RPMI7951 (cell line): ENCODE measurements at regions not wholly inside any gene's neighbourhood (a gene's known extent, or its start where the extent isn't known, plus 50 kb on each side); places are given as distances from the start of the nearest gene placed in this dataset.
A peak's percentile ranks its signal among the peaks of the same experiment; 100 is the strongest.

ENCODE experiments used
- DNase-seq: peaks from one replicate; pipeline ENCODE4 v3.0.0-alpha.2; 2012; ENCODE audit warnings: low read depth

- DNase-seq: no peak
These were observed 302.8 kb upstream of the TBC1D5 start for GRCh38 chr3:18044971-18045880.

DNA sequence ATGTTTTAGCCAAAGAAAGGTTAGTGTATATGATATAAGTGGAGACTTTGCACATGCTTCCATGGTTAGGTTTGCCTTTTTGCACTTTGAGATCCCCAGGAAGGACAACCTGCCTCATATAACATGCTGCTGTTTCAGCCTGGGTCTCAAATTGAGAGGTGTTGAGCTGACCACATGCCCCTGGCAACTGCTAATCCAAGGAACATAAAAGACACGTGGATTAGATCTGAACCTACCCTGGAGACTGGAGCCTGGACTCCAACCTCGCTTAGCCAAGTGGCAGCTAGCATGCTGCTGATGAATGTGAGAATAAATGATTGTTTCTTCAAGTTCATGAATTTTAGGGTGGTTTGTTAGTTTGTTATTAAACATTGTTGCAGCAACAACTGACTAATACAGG is 301.8 kb upstream of the TBC1D5 start:
- DNase-seq: no peak

GRCh38 chr3:18036450-18036815 is 294.0 kb upstream of the TBC1D5 start:
- DNase-seq: no peak

DNA sequence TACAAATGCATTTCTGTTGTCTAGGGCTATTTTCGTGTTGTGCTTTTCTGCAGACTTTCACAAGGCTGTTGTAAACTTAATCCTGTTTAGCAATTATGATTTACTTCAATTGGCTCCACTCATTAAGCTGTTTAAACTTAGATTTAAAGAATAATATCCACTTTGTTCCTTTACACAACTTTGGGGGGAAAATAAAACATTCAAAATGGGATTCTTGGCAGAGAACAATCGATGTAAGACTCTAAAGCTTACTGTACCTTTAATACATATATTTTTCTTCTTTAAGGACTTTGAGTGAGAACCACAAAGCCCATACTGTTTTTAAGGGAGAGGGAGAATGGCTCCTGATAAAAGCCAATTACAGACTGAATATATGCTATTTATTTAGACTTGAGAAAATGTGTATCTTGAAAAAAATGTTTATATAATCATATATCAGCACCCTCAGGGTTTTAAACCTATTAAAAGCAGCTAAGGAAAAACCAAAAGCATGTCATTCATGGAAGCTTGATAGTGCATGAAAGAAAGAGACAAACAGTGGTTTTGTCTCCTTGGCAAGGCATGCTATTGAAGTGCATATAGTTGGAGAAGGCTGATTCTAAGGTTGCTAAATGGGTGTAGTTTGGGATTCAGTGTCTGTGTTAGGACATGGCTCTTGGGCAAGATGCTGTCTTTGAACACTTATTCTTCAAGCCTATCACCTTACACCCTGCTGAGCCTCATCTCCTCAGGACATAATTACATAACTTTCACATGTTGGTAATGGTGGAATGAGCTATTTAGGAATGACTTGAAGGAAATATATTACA is 293.4 kb upstream of the TBC1D5 start:
- no peak for DNase-seq

- DNase-seq: no peak
These were observed 291.2 kb upstream of the TBC1D5 start for GRCh38 chr3:18033581-18034108.

DNA sequence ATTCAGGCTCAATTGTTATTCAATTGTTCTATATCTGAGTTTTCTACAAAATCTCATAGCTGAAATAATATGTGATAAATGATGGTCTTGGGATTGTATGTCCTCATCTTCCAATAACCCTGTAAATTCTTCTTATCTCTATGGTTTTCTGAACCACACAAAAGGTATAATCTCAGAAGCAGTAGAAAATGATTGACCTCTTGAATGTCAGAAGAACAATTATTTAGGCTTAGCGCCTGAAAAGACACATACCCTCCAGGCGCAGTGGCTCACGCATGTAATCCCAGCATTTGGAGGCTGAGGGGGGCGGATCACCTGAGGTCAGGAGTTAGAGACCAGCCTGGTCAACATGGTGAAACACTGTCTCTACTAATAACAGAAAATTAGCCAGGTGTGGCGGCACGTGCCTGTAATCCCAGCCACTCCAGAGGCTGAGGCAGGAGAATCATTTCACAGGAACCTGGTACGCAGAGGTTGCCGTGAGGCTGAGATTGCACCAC is 288.0 kb upstream of the TBC1D5 start:
- DNase-seq: no peak

DNA sequence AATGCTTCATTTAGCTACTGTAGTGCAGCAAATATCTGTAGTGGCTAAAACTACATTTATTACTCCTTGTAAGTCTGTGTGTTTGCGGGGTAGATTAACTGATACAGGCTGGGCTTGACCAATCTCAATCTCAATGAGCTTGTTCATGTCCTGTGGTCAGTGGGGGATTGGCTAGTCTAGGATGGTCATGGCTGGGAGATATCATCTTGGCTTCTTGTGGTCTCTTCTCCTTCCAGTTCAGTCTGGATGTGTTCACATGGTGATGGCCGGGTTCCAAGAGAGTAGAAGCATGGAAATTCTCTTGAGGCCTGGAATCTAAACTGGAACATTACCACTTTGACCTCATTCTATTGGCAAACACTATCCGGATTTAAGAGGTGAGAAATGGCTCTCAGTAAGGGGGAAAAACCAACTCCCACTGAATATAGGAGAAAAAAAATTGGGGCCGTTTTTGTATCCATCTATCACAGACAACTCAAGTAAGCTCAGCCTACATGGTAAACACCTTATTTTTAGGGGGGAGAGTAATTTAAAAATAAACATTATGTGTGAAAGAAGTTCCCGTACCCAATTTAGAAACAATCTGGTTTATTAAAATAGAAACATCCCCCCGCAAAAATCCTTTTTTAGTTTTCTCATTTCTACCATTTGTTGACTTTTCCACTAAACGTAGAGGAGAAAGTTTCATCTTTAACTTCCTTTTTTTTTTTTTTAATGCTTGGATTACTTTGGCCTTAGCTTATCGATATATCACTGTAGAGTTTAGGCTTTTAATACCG is 284.9 kb upstream of the TBC1D5 start:
- DNase-seq: peak; percentile 86

- DNase-seq: no peak
These were observed 282.3 kb upstream of the TBC1D5 start for GRCh38 chr3:18024715-18025114.

DNA sequence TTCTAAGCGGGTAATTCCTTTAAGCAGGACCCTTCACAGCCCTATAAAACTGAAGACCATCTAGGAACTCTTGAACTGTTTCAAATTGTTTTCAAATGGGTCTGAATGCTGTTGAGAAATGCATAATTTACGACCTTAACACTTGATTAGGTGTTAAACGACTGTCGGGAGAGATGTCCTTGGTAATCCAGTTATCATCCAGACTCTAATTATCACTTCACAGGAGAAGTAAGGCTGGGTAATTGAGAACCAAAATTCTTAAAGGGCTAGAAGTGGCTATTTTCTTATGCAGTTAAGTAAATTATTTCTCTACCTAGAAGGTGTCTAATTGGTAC is 276.7 kb upstream of the TBC1D5 start:
- no peak for DNase-seq

DNA sequence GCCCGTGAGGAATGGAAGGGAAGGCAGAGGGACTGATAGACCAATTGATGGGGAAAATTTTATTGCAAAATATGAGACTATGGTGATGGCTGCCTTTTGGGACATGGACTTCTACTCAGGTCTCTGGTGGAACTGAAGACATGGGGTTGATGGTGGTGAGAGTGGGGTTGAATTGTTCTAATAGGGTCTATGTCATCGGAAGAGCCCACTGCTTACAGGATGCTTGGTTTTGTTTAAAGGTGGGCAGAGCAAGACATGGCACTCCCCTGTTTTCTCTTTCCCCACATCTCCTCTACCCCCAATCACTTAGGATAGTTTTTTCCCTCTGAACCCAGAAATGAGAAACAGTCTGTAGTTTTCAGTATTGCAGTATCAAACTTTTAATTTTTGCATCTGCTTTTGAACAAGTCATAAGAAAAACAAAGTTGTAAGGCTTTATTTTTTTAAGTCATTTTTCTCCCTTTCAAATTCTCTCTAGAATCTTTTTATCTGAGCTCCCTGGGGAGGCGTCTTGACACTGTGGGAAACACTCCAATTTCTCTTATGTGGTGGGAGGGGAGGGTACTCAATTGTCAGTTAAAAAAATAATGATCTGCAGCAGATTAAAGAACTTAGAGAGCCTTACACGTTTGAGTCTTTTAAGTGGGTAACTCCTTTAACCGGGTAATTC is 276.2 kb upstream of the TBC1D5 start:
- no peak for DNase-seq

DNA sequence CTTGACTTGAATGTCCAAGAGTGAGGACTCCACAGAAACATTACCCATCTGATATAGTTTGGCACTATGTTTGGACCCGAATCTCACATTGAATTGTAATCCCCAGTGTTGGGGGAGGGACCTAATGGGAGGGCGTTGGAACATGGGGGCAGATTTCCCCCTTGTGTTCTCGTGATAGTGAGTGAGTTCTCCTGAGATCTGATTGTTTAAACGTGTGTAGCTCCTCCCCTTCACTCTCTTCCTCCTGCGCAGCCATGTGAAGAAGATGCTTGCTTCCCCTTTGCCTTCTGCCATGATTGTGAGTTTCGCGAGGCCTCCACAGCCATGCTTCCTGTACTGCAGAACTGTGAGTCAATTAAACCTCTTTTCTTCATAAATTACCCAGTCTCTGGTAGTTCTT is 273.9 kb upstream of the TBC1D5 start:
- no peak for DNase-seq

DNA sequence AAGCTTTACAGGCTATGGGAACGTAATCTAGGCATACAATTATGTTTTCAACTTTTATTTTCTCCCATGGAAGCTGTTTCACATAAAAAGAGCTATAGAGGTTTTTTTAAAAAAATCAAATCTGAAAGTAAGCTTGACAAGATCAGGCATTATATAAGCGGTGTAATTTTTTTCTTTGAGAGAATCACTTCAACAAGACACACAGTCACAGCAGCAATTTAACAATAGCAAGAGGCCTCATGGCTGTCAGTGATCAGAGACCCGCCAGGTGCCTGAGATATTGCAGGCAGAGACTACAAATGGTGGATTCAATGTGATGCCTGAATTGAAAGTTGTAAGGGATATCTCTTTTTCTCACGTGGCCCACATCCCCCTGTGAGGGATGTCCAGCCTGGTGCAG is 270.5 kb upstream of the TBC1D5 start:
- no peak for DNase-seq

DNA sequence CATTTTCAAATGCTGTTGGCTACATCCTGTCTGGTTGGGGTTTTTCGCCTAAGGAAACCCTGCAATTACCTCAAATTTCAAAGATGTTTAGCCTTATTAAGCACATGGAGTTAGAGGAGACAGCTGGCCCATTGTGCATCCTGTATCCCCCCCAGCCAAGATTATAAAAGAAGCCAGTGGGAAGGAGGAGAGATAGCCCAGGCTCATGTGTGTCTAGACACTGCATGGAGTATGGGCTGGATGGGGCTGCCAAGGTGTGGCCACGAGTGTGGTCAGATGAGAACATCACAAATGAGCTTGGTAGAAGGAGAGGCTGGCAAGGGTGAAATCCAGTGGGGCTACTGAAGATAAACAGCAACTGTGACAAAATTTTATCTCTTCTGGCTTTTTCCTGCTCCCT is 270.0 kb upstream of the TBC1D5 start:
- DNase-seq: no peak

GRCh38 chr3:18011387-18011786 is 269.0 kb upstream of the TBC1D5 start:
- DNase-seq: no peak

DNA sequence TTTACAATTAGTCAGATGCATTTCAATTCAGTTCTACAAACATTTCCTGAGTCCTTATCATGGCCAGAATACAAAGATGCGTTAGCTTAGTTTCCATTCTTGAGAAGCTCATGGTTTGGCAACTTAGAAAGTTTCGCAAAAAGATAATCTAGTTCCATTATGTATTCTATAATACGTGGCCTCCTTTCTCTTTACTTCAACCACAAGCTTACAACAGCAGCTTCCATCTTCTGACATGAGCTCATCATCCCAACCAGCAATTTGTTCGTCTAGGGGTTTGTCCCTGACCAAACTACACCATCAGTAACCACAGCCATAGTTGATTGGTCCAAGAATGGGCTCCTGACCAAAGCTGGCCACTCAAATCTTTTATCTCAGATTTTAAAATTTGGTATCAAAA is 267.6 kb upstream of the TBC1D5 start:
- DNase-seq: no peak

DNA sequence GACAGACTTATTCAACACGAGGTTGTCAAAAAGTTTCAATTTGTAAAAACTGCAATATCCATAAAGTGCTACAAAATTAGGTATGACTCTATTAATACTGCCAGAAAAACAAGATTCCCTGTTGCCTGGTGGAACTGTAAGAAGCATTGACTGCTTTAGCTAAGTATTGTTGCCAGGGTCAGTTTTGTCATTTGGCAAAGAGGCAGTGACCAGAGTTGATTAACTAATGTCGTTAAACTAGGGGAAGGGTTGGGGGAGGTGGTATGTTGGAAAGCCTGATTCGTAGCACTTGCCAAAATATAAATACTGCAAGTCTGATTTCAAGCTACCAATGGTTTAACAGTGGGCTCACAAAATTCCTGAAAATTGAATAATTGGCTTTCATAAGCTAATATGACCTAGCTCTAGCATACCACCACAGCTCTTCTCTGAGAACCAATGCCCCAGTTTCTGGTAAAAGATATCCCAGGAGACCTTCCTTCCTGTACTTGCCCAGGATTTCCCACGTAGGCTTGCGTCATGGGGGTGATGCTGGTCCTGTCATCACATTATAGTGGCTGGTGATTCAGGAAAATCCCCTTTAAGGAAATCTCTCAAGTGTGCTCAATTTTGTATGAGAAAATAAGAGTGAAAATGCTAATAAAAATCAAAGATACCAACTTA is 266.4 kb upstream of the TBC1D5 start:
- no peak for DNase-seq

GRCh38 chr3:18007980-18008379 is 265.5 kb upstream of the TBC1D5 start:
- no peak for DNase-seq

DNA sequence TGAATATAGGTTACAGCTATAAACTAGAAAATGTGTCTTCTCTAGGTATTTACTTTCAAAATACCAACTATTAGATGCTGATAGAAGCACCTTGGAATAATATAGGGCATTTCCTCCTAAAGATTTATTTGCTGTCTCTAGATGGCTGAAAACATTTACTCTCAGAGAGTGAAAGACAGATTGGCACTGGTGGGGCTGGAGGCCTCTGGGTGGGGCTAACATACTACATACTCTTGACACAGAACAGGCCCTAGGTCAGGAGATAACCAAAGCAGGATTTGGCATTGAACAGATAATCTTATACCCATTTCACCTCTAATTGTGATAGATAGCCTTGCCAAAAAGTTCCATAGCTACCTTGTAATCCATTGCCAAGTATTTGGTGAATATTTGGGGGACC is 253.3 kb upstream of the TBC1D5 start:
- DNase-seq: no peak

DNA sequence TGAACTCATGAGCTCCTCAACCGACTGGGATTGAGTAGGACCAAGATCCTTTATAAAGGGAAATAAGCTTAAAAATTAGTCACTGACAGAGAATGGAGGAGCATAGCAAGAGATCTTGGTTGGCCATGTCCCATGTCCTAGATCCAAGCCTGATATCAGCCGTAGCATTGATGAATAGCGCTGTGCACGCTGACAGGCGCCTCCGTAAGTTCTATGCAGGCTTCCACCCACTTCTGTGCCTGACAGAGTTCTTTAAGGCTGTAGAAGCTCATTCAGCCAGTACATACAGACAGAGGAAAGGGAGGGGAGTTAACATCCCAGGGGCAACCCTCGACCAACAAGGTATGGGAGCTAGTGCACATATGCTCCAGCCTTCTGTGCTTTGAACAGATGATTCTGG is 251.7 kb upstream of the TBC1D5 start:
- DNase-seq: no peak

GRCh38 chr3:17990390-17990789 is 248.0 kb upstream of the TBC1D5 start:
- no peak for DNase-seq

- DNase-seq: no peak
These were observed 244.0 kb upstream of the TBC1D5 start for GRCh38 chr3:17986348-17986816.
